ENCODE measurements at regions not wholly inside any gene's neighbourhood (a gene's known extent, or its start where the extent isn't known, plus 50 kb on each side); places are given as distances from the start of the nearest gene placed in this dataset.

GRCh38 chr11:80914311-80914710, 1473.5 kb upstream of the TENM4 start (continued):
- TF ChIP-seq, protein P1, sequence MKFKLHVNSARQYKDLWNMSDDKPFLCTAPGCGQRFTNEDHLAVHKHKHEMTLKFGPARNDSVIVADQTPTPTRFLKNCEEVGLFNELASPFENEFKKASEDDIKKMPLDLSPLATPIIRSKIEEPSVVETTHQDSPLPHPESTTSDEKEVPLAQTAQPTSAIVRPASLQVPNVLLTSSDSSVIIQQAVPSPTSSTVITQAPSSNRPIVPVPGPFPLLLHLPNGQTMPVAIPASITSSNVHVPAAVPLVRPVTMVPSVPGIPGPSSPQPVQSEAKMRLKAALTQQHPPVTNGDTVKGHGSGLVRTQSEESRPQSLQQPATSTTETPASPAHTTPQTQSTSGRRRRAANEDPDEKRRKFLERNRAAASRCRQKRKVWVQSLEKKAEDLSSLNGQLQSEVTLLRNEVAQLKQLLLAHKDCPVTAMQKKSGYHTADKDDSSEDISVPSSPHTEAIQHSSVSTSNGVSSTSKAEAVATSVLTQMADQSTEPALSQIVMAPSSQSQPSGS (IDR thresholded peaks at IDR 0.05; ENCODE audit: low read length), result no peak
- TF ChIP-seq MAFK (IDR thresholded peaks at IDR 0.05; ENCODE audit: low read depth, low read length), result no peak

Measured in H1 (cell line).